T-helper 9 cell (primary cell): ENCODE measurements at regions not wholly inside any gene's neighbourhood (a gene's known extent, or its start where the extent isn't known, plus 50 kb on each side); places are given as distances from the start of the nearest gene placed in this dataset.

Source experiments
- DNase-seq: peaks from one replicate; pipeline ENCODE4 v3.0.0-alpha.2; 2020

GRCh38 chr1:29502911-29503840 lies 266.9 kb downstream of the PTPRU start:
- DNase-seq = no peak

- no peak for DNase-seq
Observed at GRCh38 chr1:29502225-29502910, 266.0 kb downstream of the PTPRU start.

- DNase-seq = no peak
Observed at GRCh38 chr1:29501227-29501976, 265.1 kb downstream of the PTPRU start.

GRCh38 chr1:29500651-29501050 lies 264.3 kb downstream of the PTPRU start:
- DNase-seq = no peak

- DNase-seq = no peak
Observed at GRCh38 chr1:29500041-29500440, 263.7 kb downstream of the PTPRU start.

GRCh38 chr1:29499104-29499650 lies 262.9 kb downstream of the PTPRU start:
- no peak for DNase-seq

GRCh38 chr1:29498126-29499103 lies 262.1 kb downstream of the PTPRU start:
- DNase-seq = no peak

- no peak for DNase-seq
Observed at GRCh38 chr1:29497395-29498125, 261.2 kb downstream of the PTPRU start.

- no peak for DNase-seq
Observed at GRCh38 chr1:29496701-29497100, 260.4 kb downstream of the PTPRU start.

GRCh38 chr1:29490204-29490934 lies 254.0 kb downstream of the PTPRU start:
- no peak for DNase-seq

- no peak for DNase-seq
Observed at GRCh38 chr1:29489471-29489870, 253.1 kb downstream of the PTPRU start.

GRCh38 chr1:29488794-29489311 lies 252.5 kb downstream of the PTPRU start:
- no peak for DNase-seq

GRCh38 chr1:29488086-29488793 lies 251.9 kb downstream of the PTPRU start:
- no peak for DNase-seq

GRCh38 chr1:29487291-29487690 lies 251.0 kb downstream of the PTPRU start:
- no peak for DNase-seq

- no peak for DNase-seq
Observed at GRCh38 chr1:29485096-29485925, 249.0 kb downstream of the PTPRU start.

- DNase-seq = no peak
Observed at GRCh38 chr1:29482991-29483390, 246.7 kb downstream of the PTPRU start.

GRCh38 chr1:29482064-29482463 lies 245.7 kb downstream of the PTPRU start:
- DNase-seq = no peak

GRCh38 chr1:29481031-29481430 lies 244.7 kb downstream of the PTPRU start:
- DNase-seq = no peak
